Natural killer cell (primary cell): ENCODE measurements at regions not wholly inside any gene's neighbourhood (a gene's known extent, or its start where the extent isn't known, plus 50 kb on each side); places are given as distances from the start of the nearest gene placed in this dataset.
"Not testable (repeated sequence)": the region's sequence is repeated elsewhere in the genome, so short reads cannot be mapped to it uniquely, and the experiment has no call there.

Experiments used
- ATAC-seq, 3 donors: fragments of 150-1000 bp in 2 of 3; fragments of 200-7000 bp in 1 of 3; cut with Tn5 transposase; 1 replicate in 1 of 3; 2 replicates in 2 of 3; pipeline ENCODE4 v1.10.0; 2021; ENCODE audit warnings: mild to moderate bottlenecking in 2 of 3, moderate library complexity in 2 of 3
- DNase-seq, 2 donors: peaks; one replicate each; pipeline versions ENCODE4 v3.0.0 to v3.0.0-alpha.2; 2013 to 2021; ENCODE audit warnings: mixed read lengths in 1 of 2
- H3K27ac ChIP-seq: one replicate; pipeline ENCODE4 v1.5.1; 2013; ENCODE audit warnings: mild to moderate bottlenecking, low read length
- H3K27me3 ChIP-seq: one replicate; pipeline ENCODE4 v1.6.1; 2013; ENCODE audit warnings: low read length; ENCODE audit not compliant: control insufficient read depth, insufficient read depth
- H3K36me3 ChIP-seq: one replicate; pipeline ENCODE4 v1.6.1; 2013; ENCODE audit warnings: low read length; ENCODE audit not compliant: control insufficient read depth, insufficient read depth
- H3K4me1 ChIP-seq: one replicate; pipeline ENCODE4 v1.6.1; 2013; ENCODE audit warnings: low read length; ENCODE audit not compliant: control insufficient read depth, insufficient read depth
- H3K4me3 ChIP-seq: one replicate; pipeline ENCODE4 v1.5.1; 2013; ENCODE audit warnings: low read length
- H3K9me3 ChIP-seq: one replicate; pipeline ENCODE4 v1.6.1; 2013; ENCODE audit warnings: low read length; ENCODE audit not compliant: control insufficient read depth, insufficient read depth
- H3K27ac Mint-ChIP-seq, 2 donors: one replicate each; pipeline ENCODE4 v1.8.0; 2022; ENCODE audit warnings: mild to moderate bottlenecking in 2 of 2, mixed read lengths in 2 of 2, moderate library complexity in 1 of 2
- H3K27me3 Mint-ChIP-seq, 2 donors: one replicate each; pipeline ENCODE4 v1.8.0; 2022; ENCODE audit warnings: low read depth in 2 of 2, mixed read lengths in 2 of 2
- H3K36me3 Mint-ChIP-seq: one replicate; pipeline ENCODE4 v1.8.0; 2022; ENCODE audit warnings: mixed read lengths
- H3K4me1 Mint-ChIP-seq, 2 donors: one replicate each; pipeline ENCODE4 v1.8.0; 2022; ENCODE audit warnings: mixed read lengths in 2 of 2
- H3K4me3 Mint-ChIP-seq: one replicate; pipeline ENCODE4 v1.8.0; 2022; ENCODE audit warnings: mild to moderate bottlenecking, moderate library complexity, mixed read lengths
- H3K9me3 Mint-ChIP-seq, 2 donors: one replicate each; pipeline ENCODE4 v1.8.0; 2022; ENCODE audit warnings: mixed read lengths in 2 of 2
- CTCF ChIP-seq: fragments of 200-600 bp; IDR thresholded peaks from one replicate; pipeline ENCODE4 v1.8.0; 2022; ENCODE audit warnings: antibody characterized with exemption
- WGBS: methylation state at CpG from one replicate; pipeline ENCODE4 v1.1.7; 2013; ENCODE audit warnings: missing lambda C conversion rate; ENCODE audit not compliant: insufficient coverage; 5-methylcytosine and 5-hydroxymethylcytosine counted together
- intact Hi-C: fragments of 100-400 bp; cut with micrococcal nuclease; formaldehyde crosslinking; loops from one replicate; pipeline ENCODE4 v1.14.2; 2022

GRCh38 chr12:37546206-37546605, 770.4 kb upstream of the ALG10B start:
- no peak for TF ChIP-seq CTCF
- Histone ChIP-seq H3K27me3 (no peaks in the 10 kb centered on the region), H3K4me3 (no peak overlapping the region), H3K27ac (no peak overlapping the region), H3K36me3 (no peaks in the 10 kb centered on the region), H3K4me1 (no peaks in the 10 kb centered on the region), H3K9me3 (peaks cover 67% of the 10 kb centered on the region)
- Mint-ChIP-seq H3K9me3 (peaks cover 20 to 25% of the 10 kb centered on the region in 2 donors), H3K27me3 (no peaks in the 10 kb centered on the region), H3K4me1 (no peaks in the 10 kb centered on the region), H3K36me3 (peaks cover 36% of the 10 kb centered on the region), H3K27ac (no peak overlapping the region), H3K4me3 (no peak overlapping the region)
- intact Hi-C loops: no loop called here
- ATAC-seq (no peak), DNase-seq (no peak)
- 93% methylated on average over 10 of the region's 10 CpGs for WGBS

- ATAC-seq: no peak
- H3K9me3 ChIP-seq: peaks cover 67% of the 10 kb centered on the region
- no peaks in the 10 kb centered on the region for H3K27me3 ChIP-seq
- H3K36me3 ChIP-seq: no peaks in the 10 kb centered on the region
- no peak overlapping the region for H3K27ac ChIP-seq
- H3K27ac Mint-ChIP-seq: no peak overlapping the region
- H3K9me3 Mint-ChIP-seq: peaks cover 21 to 26% of the 10 kb centered on the region in 2 donors
- H3K27me3 Mint-ChIP-seq: no peaks in the 10 kb centered on the region
- no peaks in the 10 kb centered on the region for H3K4me1 ChIP-seq
- 88% methylated on average over 20 of the region's 20 CpGs for WGBS
- no peak overlapping the region for H3K4me3 Mint-ChIP-seq
- no peak for DNase-seq
- no peak overlapping the region for H3K4me3 ChIP-seq
- intact Hi-C loops: no loop called here
- H3K36me3 Mint-ChIP-seq: peaks cover 36% of the 10 kb centered on the region
- TF ChIP-seq CTCF: no peak
- no peaks in the 10 kb centered on the region for H3K4me1 Mint-ChIP-seq
These were observed 769.6 kb upstream of the ALG10B start for GRCh38 chr12:37546901-37547475.

GRCh38 chr12:37547611-37548010, 769.0 kb upstream of the ALG10B start:
- H3K27me3 ChIP-seq: no peaks in the 10 kb centered on the region
- Mint-ChIP-seq H3K4me3 (no peak overlapping the region), H3K27ac (no peak overlapping the region), H3K36me3 (peaks cover 35% of the 10 kb centered on the region), H3K4me1 (no peaks in the 10 kb centered on the region), H3K9me3 (peaks cover 20 to 24% of the 10 kb centered on the region in 2 donors), H3K27me3 (no peaks in the 10 kb centered on the region)
- no peaks in the 10 kb centered on the region for H3K4me1 ChIP-seq
- intact Hi-C loops: no loop called here
- peaks cover 61% of the 10 kb centered on the region for H3K9me3 ChIP-seq
- no peak overlapping the region for H3K27ac ChIP-seq
- no peak for ATAC-seq
- H3K36me3 ChIP-seq: no peaks in the 10 kb centered on the region
- no peak for DNase-seq
- no peak for TF ChIP-seq CTCF
- 84% methylated on average over 25 of the region's 25 CpGs for WGBS
- no peak overlapping the region for H3K4me3 ChIP-seq

- H3K4me1 ChIP-seq: no peaks in the 10 kb centered on the region
- Mint-ChIP-seq H3K36me3 (peaks cover 36% of the 10 kb centered on the region), H3K27ac (no peak overlapping the region), H3K9me3 (peaks cover 22 to 29% of the 10 kb centered on the region in 2 donors), H3K27me3 (no peaks in the 10 kb centered on the region), H3K4me1 (no peaks in the 10 kb centered on the region), H3K4me3 (no peak overlapping the region)
- intact Hi-C loops: no loop called here
- no peaks in the 10 kb centered on the region for H3K27me3 ChIP-seq
- H3K36me3 ChIP-seq: no peaks in the 10 kb centered on the region
- H3K4me3 ChIP-seq: no peak overlapping the region
- H3K9me3 ChIP-seq: peaks cover 54% of the 10 kb centered on the region
- WGBS: 91% methylated on average over 22 of the region's 25 CpGs
- no peak overlapping the region for H3K27ac ChIP-seq
- DNase-seq: no peak
- no peak for ATAC-seq
- TF ChIP-seq CTCF: no peak
These were observed 768.2 kb upstream of the ALG10B start for GRCh38 chr12:37548266-37548805.

GRCh38 chr12:37556957-37557356, 759.6 kb upstream of the ALG10B start:
- H3K9me3 ChIP-seq, H3K27ac Mint-ChIP-seq, H3K4me3 Mint-ChIP-seq, H3K4me1 ChIP-seq, H3K27me3 Mint-ChIP-seq, H3K27ac ChIP-seq, H3K27me3 ChIP-seq, ATAC-seq, H3K36me3 ChIP-seq, H3K36me3 Mint-ChIP-seq, H3K4me3 ChIP-seq, intact Hi-C loops, H3K4me1 Mint-ChIP-seq, DNase-seq: not testable (repeated sequence)
- WGBS: 72% methylated on average over 3 of the region's 4 CpGs
- H3K9me3 Mint-ChIP-seq: peaks cover 7 to 15% of the 10 kb centered on the region in 2 donors
